ENCODE measurements at regions not wholly inside any gene's neighbourhood (a gene's known extent, or its start where the extent isn't known, plus 50 kb on each side); places are given as distances from the start of the nearest gene placed in this dataset.

- Histone ChIP-seq H3K79me1 (ENCODE audit: low read depth, low read length) (no peaks in the 10 kb centered on the region), H2AK5ac (ENCODE audit: low read depth, low read length) (no peak overlapping the region), H4K20me1 (replicated peaks in 1 of 2; ENCODE audit: control insufficient read depth in 1 of 2, insufficient read depth in 2 of 2, low read length in 2 of 2) (no peaks in the 10 kb centered on the region), H3K4me3 (ENCODE audit: extremely low read depth in 1 of 4, insufficient read depth in 2 of 4, low read depth in 3 of 4, low read length in 4 of 4) (no peak overlapping the region), H2AFZ (ENCODE audit: low read length) (no peak overlapping the region), H3K36me3 (ENCODE audit: control insufficient read depth in 2 of 4, insufficient read depth in 4 of 4, low read length in 3 of 4) (no peaks in the 10 kb centered on the region; a peak in 1 of 8 replicates), H3K14ac (ENCODE audit: insufficient read length) (no peak overlapping the region), H2BK5ac (ENCODE audit: low read depth, low read length) (no peak overlapping the region), H3K23me2 (ENCODE audit: low read depth, low read length) (no peaks in the 10 kb centered on the region), H3K56ac (replicated peaks; ENCODE audit: insufficient read length, low read depth, low read length) (no peak overlapping the region), H3K4ac (replicated peaks; ENCODE audit: insufficient read length, low read depth, low read length) (no peak overlapping the region), H2BK120ac (replicated peaks; ENCODE audit: low read depth, low read length) (no peak overlapping the region), H3K27ac (ENCODE audit: low read depth, low read length) (no peak overlapping the region), H3K9me3 (ENCODE audit: insufficient read depth in 2 of 2, low read depth in 1 of 2, low read length in 1 of 2) (peaks cover 3 to 9% of the 10 kb centered on the region in 2 experiments; a peak in 3 of 4 replicates), H4K91ac (replicated peaks; ENCODE audit: insufficient read length, low read length) (no peak overlapping the region), H3K79me2 (ENCODE audit: control insufficient read depth in 1 of 2, insufficient read depth in 2 of 2, low read length in 2 of 2) (no peaks in the 10 kb centered on the region), H2BK20ac (ENCODE audit: low read length) (no peak overlapping the region), H3K23ac (ENCODE audit: insufficient read length) (no peak overlapping the region), H2BK12ac (ENCODE audit: low read depth, low read length) (no peak overlapping the region), H2BK15ac (ENCODE audit: low read length) (no peak overlapping the region), H4K8ac (ENCODE audit: extremely low read depth, insufficient read depth, low read length) (no peak overlapping the region), H3K4me1 (replicated peaks in 1 of 4; ENCODE audit: control insufficient read depth in 3 of 4, insufficient read depth in 4 of 4, low read length in 3 of 4) (no peaks in the 10 kb centered on the region), H4K5ac (ENCODE audit: insufficient read length, low read depth, low read length) (no peak overlapping the region), H3K9ac (replicated peaks in 1 of 4; ENCODE audit: extremely low read depth in 1 of 4, low read depth in 3 of 4, low read length in 3 of 4) (no peak overlapping the region), H3K27me3 (replicated peaks in 1 of 4; ENCODE audit: control insufficient read depth in 3 of 4, extremely low read depth in 1 of 4, insufficient read depth in 3 of 4, low read length in 3 of 4) (no peaks in the 10 kb centered on the region), H3K18ac (ENCODE audit: extremely low read depth, low read length) (no peak overlapping the region), H3K4me2 (ENCODE audit: insufficient read depth in 1 of 2, low read depth in 2 of 2, low read length in 2 of 2) (no peak overlapping the region)
- FAIRE-seq (no peak), DNase-seq (ENCODE audit: low read depth in 1 of 2, low spot score in 2 of 2) (no peak)
- POLR2A ChIA-PET (ENCODE audit: partially characterized antibody) = no interaction called here
- no peak for TF ChIP-seq TEAD4 (IDR thresholded peaks at IDR 0.05; ENCODE audit: low read depth, low read length)
- no peak for TF ChIP-seq POU5F1 (IDR thresholded peaks at IDR 0.05; ENCODE audit: low read depth, low read length)
- no peak for TF ChIP-seq SP1 (IDR thresholded peaks at IDR 0.05; ENCODE audit: low read depth, low read length)
- no peak for TF ChIP-seq RAD21 (IDR thresholded peaks at IDR 0.05 in 1 of 2, conservative IDR thresholded peaks at IDR 0.05 in 1 of 2; ENCODE audit: low read depth in 2 of 2, low read length in 2 of 2)
- TF ChIP-seq EZH2 (IDR thresholded peaks at IDR 0.05; ENCODE audit: low read depth, low read length, severe bottlenecking) = no peak
- TF ChIP-seq RFX5 (IDR thresholded peaks at IDR 0.05; ENCODE audit: borderline replicate concordance, low read depth, low read length) = no peak
- TF ChIP-seq SP4 (IDR thresholded peaks at IDR 0.05; ENCODE audit: low read length) = no peak
- TF ChIP-seq TBP (IDR thresholded peaks at IDR 0.05; ENCODE audit: low read depth, low read length) = no peak
- TF ChIP-seq TAF7 (optimal IDR thresholded peaks at IDR 0.05; ENCODE audit: borderline replicate concordance, low read depth, low read length) = no peak
- TF ChIP-seq POLR2A (IDR thresholded peaks at IDR 0.05; ENCODE audit: control extremely low read depth in 1 of 2, low read depth in 2 of 2, low read length in 2 of 2) = no peak
- no peak for TF ChIP-seq ATF2 (IDR thresholded peaks at IDR 0.05; ENCODE audit: low read length)
- CTCF ChIA-PET (ENCODE audit: partially characterized antibody) = interaction anchor here (1.3 to 1.6 kb wide), 4 partner anchors 11 to 296 kb away, joined by 3 to 6 read pairs (median 4); no protein-coding TSS in a partner anchor
Measured at GRCh38 chr2:35116151-35116550, 1239.4 kb upstream of the CRIM1 start.

All from H1 (cell line).